ENCODE measurements at regions not wholly inside any gene's neighbourhood (a gene's known extent, or its start where the extent isn't known, plus 50 kb on each side); places are given as distances from the start of the nearest gene placed in this dataset.

GRCh38 chr11:134878785-134879184 is 466.7 kb upstream of the B3GAT1 start:
- Histone ChIP-seq H3K9me2 (replicated peaks; ENCODE audit: low read depth, low read length) (no peaks in the 10 kb centered on the region), H3K4me3 (ENCODE audit: low read length, poor library complexity, severe bottlenecking) (no peak overlapping the region), H3K9me3 (ENCODE audit: insufficient read depth, low read depth, low read length) (peaks cover 16% of the 10 kb centered on the region; the same call in 1 of the 2 replicates), H3K9ac (ENCODE audit: low read depth, low read length, poor library complexity, severe bottlenecking) (no peak overlapping the region), H3K79me2 (ENCODE audit: insufficient read depth, low read length) (no peaks in the 10 kb centered on the region), H3K4me1 (ENCODE audit: insufficient read depth, low read length, poor library complexity, severe bottlenecking) (no peaks in the 10 kb centered on the region), H3K4me2 (ENCODE audit: low read depth, low read length, poor library complexity, severe bottlenecking) (no peak overlapping the region), H3K27me3 (ENCODE audit: insufficient read depth, low read length, poor library complexity, severe bottlenecking) (no peaks in the 10 kb centered on the region), H3K36me3 (ENCODE audit: insufficient read depth, low read length) (no peaks in the 10 kb centered on the region), H4K20me1 (ENCODE audit: insufficient read depth, low read length, poor library complexity, severe bottlenecking) (no peaks in the 10 kb centered on the region), H2AFZ (ENCODE audit: low read length) (no peak overlapping the region), H3F3A (ENCODE audit: low read depth) (no peaks in the 10 kb centered on the region)
- no peak for TF ChIP-seq EZH2phosphoT487 (IDR thresholded peaks at IDR 0.05; ENCODE audit: borderline replicate concordance)
- no peak for TF ChIP-seq CTCF (conservative IDR thresholded peaks at IDR 0.05; ENCODE audit: low read length)

- no peaks in the 10 kb centered on the region for H3K36me3 ChIP-seq (ENCODE audit: insufficient read depth, low read length)
- no peaks in the 10 kb centered on the region for H3K9me2 ChIP-seq (replicated peaks; ENCODE audit: low read depth, low read length)
- H3K4me3 ChIP-seq (ENCODE audit: low read length, poor library complexity, severe bottlenecking) = no peak overlapping the region
- no peaks in the 10 kb centered on the region for H3K4me1 ChIP-seq (ENCODE audit: insufficient read depth, low read length, poor library complexity, severe bottlenecking)
- TF ChIP-seq CTCF (conservative IDR thresholded peaks at IDR 0.05; ENCODE audit: low read length) (no peak), EZH2phosphoT487 (IDR thresholded peaks at IDR 0.05; ENCODE audit: borderline replicate concordance) (no peak)
- no peaks in the 10 kb centered on the region for H3K79me2 ChIP-seq (ENCODE audit: insufficient read depth, low read length)
- H3F3A ChIP-seq (ENCODE audit: low read depth) = no peaks in the 10 kb centered on the region
- peaks cover 19% of the 10 kb centered on the region; the same call in 1 of the 2 replicates for H3K9me3 ChIP-seq (ENCODE audit: insufficient read depth, low read depth, low read length)
- no peak overlapping the region for H3K4me2 ChIP-seq (ENCODE audit: low read depth, low read length, poor library complexity, severe bottlenecking)
- no peaks in the 10 kb centered on the region for H4K20me1 ChIP-seq (ENCODE audit: insufficient read depth, low read length, poor library complexity, severe bottlenecking)
- H3K27me3 ChIP-seq (ENCODE audit: insufficient read depth, low read length, poor library complexity, severe bottlenecking) = no peaks in the 10 kb centered on the region
- H3K9ac ChIP-seq (ENCODE audit: low read depth, low read length, poor library complexity, severe bottlenecking) = no peak overlapping the region
- no peak overlapping the region for H2AFZ ChIP-seq (ENCODE audit: low read length)
Observed at GRCh38 chr11:134876226-134876625, 464.2 kb upstream of the B3GAT1 start.

GRCh38 chr11:134866981-134867675 is 455.1 kb upstream of the B3GAT1 start:
- Histone ChIP-seq H3K9ac (ENCODE audit: low read depth, low read length, poor library complexity, severe bottlenecking) (no peak overlapping the region), H4K20me1 (ENCODE audit: insufficient read depth, low read length, poor library complexity, severe bottlenecking) (no peaks in the 10 kb centered on the region), H3F3A (ENCODE audit: low read depth) (no peaks in the 10 kb centered on the region), H3K27me3 (ENCODE audit: insufficient read depth, low read length, poor library complexity, severe bottlenecking) (no peaks in the 10 kb centered on the region), H3K79me2 (ENCODE audit: insufficient read depth, low read length) (no peaks in the 10 kb centered on the region), H3K9me2 (replicated peaks; ENCODE audit: low read depth, low read length) (no peaks in the 10 kb centered on the region), H2AFZ (ENCODE audit: low read length) (no peak overlapping the region), H3K4me2 (ENCODE audit: low read depth, low read length, poor library complexity, severe bottlenecking) (no peak overlapping the region), H3K9me3 (ENCODE audit: insufficient read depth, low read depth, low read length) (peaks cover 11% of the 10 kb centered on the region; the same call in 1 of the 2 replicates), H3K4me3 (ENCODE audit: low read length, poor library complexity, severe bottlenecking) (no peak overlapping the region), H3K36me3 (ENCODE audit: insufficient read depth, low read length) (no peaks in the 10 kb centered on the region), H3K4me1 (ENCODE audit: insufficient read depth, low read length, poor library complexity, severe bottlenecking) (no peaks in the 10 kb centered on the region)
- TF ChIP-seq EZH2phosphoT487 (IDR thresholded peaks at IDR 0.05; ENCODE audit: borderline replicate concordance) (no peak), CTCF (conservative IDR thresholded peaks at IDR 0.05; ENCODE audit: low read length) (no peak)

Data from Loucy (cell line).